LNCaP clone FGC (cell line): ENCODE measurements at regions not wholly inside any gene's neighbourhood (a gene's known extent, or its start where the extent isn't known, plus 50 kb on each side); places are given as distances from the start of the nearest gene placed in this dataset.

Source experiments
- DNase-seq: peaks from one replicate; pipeline ENCODE4 v3.0.0-alpha.2; 2011; ENCODE audit warnings: low read depth
- H3K4me3 ChIP-seq: 2 replicates; pipeline ENCODE4 v1.5.1; 2011; ENCODE audit warnings: mild to moderate bottlenecking, low read depth, low read length, control low read depth
- CTCF ChIP-seq: IDR thresholded peaks from 2 replicates; pipeline ENCODE4 v1.5.1; 2012; ENCODE audit warnings: mild to moderate bottlenecking; ENCODE audit not compliant: control insufficient read depth, insufficient read depth; ENCODE audit errors: extremely low read depth

- H3K4me3 ChIP-seq: no peak overlapping the region
- no peak for TF ChIP-seq CTCF
- DNase-seq: no peak
These were observed 437.1 kb downstream of the ZEB2 start for GRCh38 chr2:144082777-144083176.

DNA sequence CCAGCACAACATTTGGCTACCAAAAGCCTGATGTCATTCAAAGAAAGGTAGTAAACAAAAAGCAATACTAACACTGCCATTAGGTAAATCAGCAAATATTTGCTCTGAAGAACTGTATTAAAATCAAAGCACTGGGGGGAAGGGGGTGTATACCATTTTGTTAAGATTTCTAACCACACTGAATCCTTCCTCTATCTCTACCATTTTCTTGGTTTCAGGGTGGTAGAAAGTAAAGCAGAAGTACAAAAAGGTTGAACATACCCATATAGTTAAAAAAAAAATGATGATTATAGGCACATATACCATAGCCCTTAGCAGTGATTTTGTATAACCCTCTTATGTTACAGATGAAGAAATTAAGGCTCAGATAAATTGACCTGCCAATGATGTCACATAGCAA is 437.6 kb downstream of the ZEB2 start:
- no peak for DNase-seq
- no peak for TF ChIP-seq CTCF
- no peak overlapping the region for H3K4me3 ChIP-seq

- no peak for TF ChIP-seq CTCF
- H3K4me3 ChIP-seq: no peak overlapping the region
- no peak for DNase-seq
These were observed 438.6 kb downstream of the ZEB2 start for GRCh38 chr2:144081272-144081671.

DNA sequence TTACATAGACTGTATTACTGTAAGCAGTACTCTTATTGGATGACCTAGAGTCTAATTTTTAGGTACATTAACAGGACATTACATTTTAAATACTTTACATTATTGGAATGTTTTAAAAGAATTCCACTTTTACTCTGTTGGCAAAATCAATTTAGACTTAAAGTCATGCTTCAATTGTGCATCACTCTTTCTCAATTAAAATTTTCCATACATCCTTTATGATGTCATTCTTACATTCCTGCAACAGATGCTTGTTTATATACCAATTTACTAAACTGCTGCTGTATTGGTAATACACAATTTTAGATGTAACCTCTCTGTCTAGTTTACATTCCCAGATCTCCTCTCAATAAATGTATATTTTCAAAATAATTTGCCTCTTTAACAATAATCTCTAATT is 440.1 kb downstream of the ZEB2 start:
- TF ChIP-seq CTCF: no peak
- no peak overlapping the region for H3K4me3 ChIP-seq
- DNase-seq: no peak

DNA sequence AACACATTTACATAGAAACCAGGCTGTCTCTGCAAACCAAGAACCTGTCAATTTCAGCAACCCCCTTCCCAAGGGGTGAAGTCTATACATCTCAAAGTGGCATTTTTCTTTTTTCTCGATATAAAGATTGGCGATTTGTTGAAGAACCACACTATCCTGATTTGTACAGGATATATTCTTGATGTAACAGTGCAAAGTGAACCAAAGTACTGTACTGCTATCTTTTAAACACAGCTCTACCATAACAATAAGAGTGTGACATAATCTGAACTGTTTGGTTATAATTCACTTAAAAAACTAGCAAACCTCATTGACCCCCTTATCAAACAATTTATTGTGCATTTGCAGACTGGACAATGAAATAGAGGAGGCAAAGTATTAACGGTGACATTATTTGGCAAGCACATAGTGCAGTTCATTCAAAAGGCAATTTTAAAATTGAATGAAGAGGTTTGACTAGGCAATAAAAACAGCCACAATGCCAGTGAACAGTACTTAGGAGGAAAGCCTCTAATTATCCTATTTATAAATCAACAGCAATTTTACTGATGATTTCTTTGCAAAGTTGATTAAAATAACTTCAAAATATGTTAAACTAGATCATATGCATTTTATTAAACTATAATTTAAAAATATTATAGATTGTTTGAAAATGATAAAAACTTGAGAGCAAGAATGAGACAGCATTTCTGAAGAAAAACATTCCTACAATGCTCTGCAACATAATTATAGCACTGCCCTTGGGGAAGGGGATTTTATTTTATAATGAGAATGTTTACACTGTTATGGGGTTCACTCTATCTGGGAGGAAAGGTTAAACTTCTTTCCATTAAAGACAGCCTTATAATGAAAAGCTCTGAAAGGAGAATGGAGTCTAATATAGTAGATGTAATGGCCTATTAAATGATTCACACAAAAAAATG is 440.9 kb downstream of the ZEB2 start:
- no peak for DNase-seq
- no peak for TF ChIP-seq CTCF
- no peak overlapping the region for H3K4me3 ChIP-seq

DNA sequence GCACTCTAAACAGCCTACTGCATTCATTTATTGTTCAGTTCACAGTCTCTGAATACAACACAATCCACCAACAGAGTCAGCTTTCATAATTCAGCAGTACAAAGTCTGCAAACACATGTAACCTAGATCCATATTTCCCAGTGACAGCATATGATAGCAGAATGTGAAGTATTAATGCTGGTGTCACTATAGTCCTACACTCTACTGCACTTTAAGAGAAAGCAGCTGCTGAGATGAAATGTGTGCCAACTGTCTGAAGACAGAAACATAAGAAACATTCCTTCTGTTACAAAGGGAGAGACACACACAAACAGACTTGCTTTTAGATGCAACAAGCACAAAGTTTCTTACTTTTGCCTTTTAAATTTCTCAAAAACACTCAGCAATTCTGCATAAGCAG is 441.8 kb downstream of the ZEB2 start:
- no peak for TF ChIP-seq CTCF
- H3K4me3 ChIP-seq: no peak overlapping the region
- no peak for DNase-seq

- TF ChIP-seq CTCF: no peak
- no peak for DNase-seq
- no peak overlapping the region for H3K4me3 ChIP-seq
These were observed 445.5 kb downstream of the ZEB2 start for GRCh38 chr2:144074450-144074849.
